ENCODE measurements at regions not wholly inside any gene's neighbourhood (a gene's known extent, or its start where the extent isn't known, plus 50 kb on each side); places are given as distances from the start of the nearest gene placed in this dataset.

GRCh38 chr10:131738396-131738735 lies 162.4 kb upstream of the PPP2R2D start:
- no peak for TF ChIP-seq CTCF (IDR thresholded peaks at IDR 0.05; ENCODE audit: low read depth, low read length)
- no peak for DNase-seq (ENCODE audit: low read depth in 2 of 2)
- H3K4me3 ChIP-seq (replicated peaks in 1 of 2; ENCODE audit: low read depth in 2 of 2, low read length in 2 of 2) = no peak overlapping the region

GRCh38 chr10:131739206-131739605 lies 161.6 kb upstream of the PPP2R2D start:
- no peak for TF ChIP-seq CTCF (IDR thresholded peaks at IDR 0.05; ENCODE audit: low read depth, low read length)
- no peak overlapping the region for H3K4me3 ChIP-seq (replicated peaks in 1 of 2; ENCODE audit: low read depth in 2 of 2, low read length in 2 of 2)
- DNase-seq (ENCODE audit: low read depth in 2 of 2) = no peak

GRCh38 chr10:131742500-131742951 lies 158.3 kb upstream of the PPP2R2D start:
- no peak for DNase-seq (ENCODE audit: low read depth in 2 of 2)
- no peak overlapping the region for H3K4me3 ChIP-seq (replicated peaks in 1 of 2; ENCODE audit: low read depth in 2 of 2, low read length in 2 of 2)
- no peak for TF ChIP-seq CTCF (IDR thresholded peaks at IDR 0.05; ENCODE audit: low read depth, low read length)

- TF ChIP-seq CTCF (IDR thresholded peaks at IDR 0.05; ENCODE audit: low read depth, low read length) = no peak
- DNase-seq (ENCODE audit: low read depth in 2 of 2) = no peak
- H3K4me3 ChIP-seq (replicated peaks in 1 of 2; ENCODE audit: low read depth in 2 of 2, low read length in 2 of 2) = no peak overlapping the region
Observed at GRCh38 chr10:131743190-131744151, 157.3 kb upstream of the PPP2R2D start.

GRCh38 chr10:131744346-131744745 lies 156.5 kb upstream of the PPP2R2D start:
- H3K4me3 ChIP-seq (replicated peaks in 1 of 2; ENCODE audit: low read depth in 2 of 2, low read length in 2 of 2) = no peak overlapping the region
- TF ChIP-seq CTCF (IDR thresholded peaks at IDR 0.05; ENCODE audit: low read depth, low read length) = no peak
- DNase-seq (ENCODE audit: low read depth in 2 of 2) = no peak

- no peak for DNase-seq (ENCODE audit: low read depth in 2 of 2)
- no peak for TF ChIP-seq CTCF (IDR thresholded peaks at IDR 0.05; ENCODE audit: low read depth, low read length)
- H3K4me3 ChIP-seq (replicated peaks in 1 of 2; ENCODE audit: low read depth in 2 of 2, low read length in 2 of 2) = no peak overlapping the region
Observed at GRCh38 chr10:131745591-131745990, 155.2 kb upstream of the PPP2R2D start.

All from cardiac fibroblast (primary cell).